ENCODE measurements at regions not wholly inside any gene's neighbourhood (a gene's known extent, or its start where the extent isn't known, plus 50 kb on each side); places are given as distances from the start of the nearest gene placed in this dataset.

GRCh38 chr18:41227993-41228392 lies 727.0 kb upstream of the PIK3C3 start:
- Histone ChIP-seq H3K4me3 (no peak overlapping the region), H3K36me3 (no peaks in the 10 kb centered on the region), H3K4me1 (ENCODE audit: control insufficient read depth in 1 of 2, low read depth in 2 of 2) (no peaks in the 10 kb centered on the region), H3K9me3 (no peaks in the 10 kb centered on the region), H3K27ac (no peak overlapping the region), H3K27me3 (replicated peaks; ENCODE audit: insufficient read depth) (no peaks in the 10 kb centered on the region)
- no peak for ATAC-seq (ENCODE audit: insufficient number of reproducible peaks, low FRiP score, low read depth)
- no peak for TF ChIP-seq CTCF (IDR thresholded peaks at IDR 0.05)
- DNase-seq (ENCODE audit: low spot score): no peak

GRCh38 chr18:41226911-41227310 lies 728.1 kb upstream of the PIK3C3 start:
- H3K4me3 ChIP-seq: no peak overlapping the region
- no peak overlapping the region for H3K27ac ChIP-seq
- no peaks in the 10 kb centered on the region for H3K9me3 ChIP-seq
- ATAC-seq (ENCODE audit: insufficient number of reproducible peaks, low FRiP score, low read depth) (no peak), DNase-seq (ENCODE audit: low spot score) (no peak)
- H3K27me3 ChIP-seq (replicated peaks; ENCODE audit: insufficient read depth): no peaks in the 10 kb centered on the region
- no peaks in the 10 kb centered on the region for H3K4me1 ChIP-seq (ENCODE audit: control insufficient read depth in 1 of 2, low read depth in 2 of 2)
- H3K36me3 ChIP-seq: no peaks in the 10 kb centered on the region
- TF ChIP-seq CTCF (IDR thresholded peaks at IDR 0.05): no peak

GRCh38 chr18:41226186-41226585 lies 728.8 kb upstream of the PIK3C3 start:
- DNase-seq (ENCODE audit: low spot score) (no peak), ATAC-seq (ENCODE audit: insufficient number of reproducible peaks, low FRiP score, low read depth) (no peak)
- TF ChIP-seq CTCF (IDR thresholded peaks at IDR 0.05): no peak
- Histone ChIP-seq H3K36me3 (no peaks in the 10 kb centered on the region), H3K27me3 (replicated peaks; ENCODE audit: insufficient read depth) (no peaks in the 10 kb centered on the region), H3K27ac (no peak overlapping the region), H3K4me3 (no peak overlapping the region), H3K9me3 (no peaks in the 10 kb centered on the region), H3K4me1 (ENCODE audit: control insufficient read depth in 1 of 2, low read depth in 2 of 2) (no peaks in the 10 kb centered on the region)

- H3K4me1 ChIP-seq (ENCODE audit: control insufficient read depth in 1 of 2, low read depth in 2 of 2): no peaks in the 10 kb centered on the region
- no peak for DNase-seq (ENCODE audit: low spot score)
- TF ChIP-seq CTCF (IDR thresholded peaks at IDR 0.05): no peak
- no peaks in the 10 kb centered on the region for H3K9me3 ChIP-seq
- no peaks in the 10 kb centered on the region for H3K36me3 ChIP-seq
- H3K27ac ChIP-seq: no peak overlapping the region
- H3K27me3 ChIP-seq (replicated peaks; ENCODE audit: insufficient read depth): no peaks in the 10 kb centered on the region
- ATAC-seq (ENCODE audit: insufficient number of reproducible peaks, low FRiP score, low read depth): no peak
- H3K4me3 ChIP-seq: no peak overlapping the region
Observed at GRCh38 chr18:41216341-41217003, 738.6 kb upstream of the PIK3C3 start.

- H3K4me1 ChIP-seq (ENCODE audit: control insufficient read depth in 1 of 2, low read depth in 2 of 2): no peaks in the 10 kb centered on the region
- H3K9me3 ChIP-seq: no peaks in the 10 kb centered on the region
- no peak overlapping the region for H3K4me3 ChIP-seq
- H3K27ac ChIP-seq: no peak overlapping the region
- no peak for ATAC-seq (ENCODE audit: insufficient number of reproducible peaks, low FRiP score, low read depth)
- DNase-seq (ENCODE audit: low spot score): no peak
- no peaks in the 10 kb centered on the region for H3K36me3 ChIP-seq
- H3K27me3 ChIP-seq (replicated peaks; ENCODE audit: insufficient read depth): no peaks in the 10 kb centered on the region
- no peak for TF ChIP-seq CTCF (IDR thresholded peaks at IDR 0.05)
Observed at GRCh38 chr18:41207706-41208105, 747.3 kb upstream of the PIK3C3 start.
